Neuronal stem cell (in vitro differentiated cells): ENCODE measurements at regions not wholly inside any gene's neighbourhood (a gene's known extent, or its start where the extent isn't known, plus 50 kb on each side); places are given as distances from the start of the nearest gene placed in this dataset.

ENCODE experiments used
- DNase-seq: peaks from one replicate; pipeline ENCODE4 v3.0.0-alpha.2; 2013; ENCODE audit warnings: low spot score
- H2AFZ ChIP-seq: one replicate; pipeline ENCODE4 v1.6.1; 2013; ENCODE audit warnings: mild to moderate bottlenecking, low read length, inconsistent platforms
- H2AK5ac ChIP-seq: 2 replicates; pipeline ENCODE4 v1.6.1; 2013; ENCODE audit warnings: low read depth, mild to moderate bottlenecking, inconsistent platforms, low read length, moderate library complexity, mixed read lengths
- H2BK120ac ChIP-seq: 2 replicates; pipeline ENCODE4 v1.6.1; 2013; ENCODE audit warnings: low read depth, mild to moderate bottlenecking, inconsistent platforms, low read length, moderate library complexity, mixed read lengths
- H2BK12ac ChIP-seq: one replicate; pipeline ENCODE4 v1.6.1; 2013; ENCODE audit warnings: low read length, inconsistent platforms
- H2BK15ac ChIP-seq: 2 replicates; pipeline ENCODE4 v1.6.1; 2013; ENCODE audit warnings: mild to moderate bottlenecking, low read length, inconsistent platforms, mixed read lengths
- H2BK5ac ChIP-seq: one replicate; pipeline ENCODE4 v1.6.1; 2013; ENCODE audit warnings: inconsistent platforms, mild to moderate bottlenecking, low read length, moderate library complexity
- H3K14ac ChIP-seq: one replicate; pipeline ENCODE4 v1.6.1; 2013; ENCODE audit warnings: low read length, inconsistent platforms
- H3K18ac ChIP-seq: 2 replicates; pipeline ENCODE4 v1.6.1; 2013; ENCODE audit warnings: low read length, inconsistent platforms
- H3K23ac ChIP-seq: 2 replicates; pipeline ENCODE4 v1.6.1; 2013; ENCODE audit warnings: low read depth, mild to moderate bottlenecking, mixed read lengths, low read length, inconsistent platforms; ENCODE audit not compliant: poor library complexity
- H3K27ac ChIP-seq: replicated peaks from 3 replicates; pipeline ENCODE4 v1.5.1; 2013; ENCODE audit warnings: low read length, inconsistent platforms
- H3K27me3 ChIP-seq, 3 experiments: 2 replicates each; pipeline ENCODE4 v1.6.1; 2013; ENCODE audit warnings: low read length in 3 of 3, mild to moderate bottlenecking in 2 of 3, inconsistent platforms in 1 of 3, low read depth in 1 of 3, mixed read lengths in 1 of 3, moderate library complexity in 1 of 3; ENCODE audit not compliant: control insufficient read depth in 3 of 3, insufficient read depth in 3 of 3
- H3K36me3 ChIP-seq, 2 donors: replicated peaks in 1 of 2; 2 replicates each; pipeline ENCODE4 v1.6.1; 2013; ENCODE audit warnings: low read length in 2 of 2; ENCODE audit not compliant: control insufficient read depth in 2 of 2, insufficient read depth in 2 of 2
- H3K4ac ChIP-seq: 2 replicates; pipeline ENCODE4 v1.6.1; 2013; ENCODE audit warnings: inconsistent platforms, mild to moderate bottlenecking, low read length, moderate library complexity
- H3K4me1 ChIP-seq, 2 donors: 1 replicate in 1 of 2; 2 replicates in 1 of 2; pipeline ENCODE4 v1.6.1; 2013; ENCODE audit warnings: low read length in 2 of 2, low read depth in 1 of 2; ENCODE audit not compliant: control insufficient read depth in 2 of 2, insufficient read depth in 1 of 2
- H3K4me2 ChIP-seq: one replicate; pipeline ENCODE4 v1.6.1; 2013; ENCODE audit warnings: mild to moderate bottlenecking, low read length, inconsistent platforms; ENCODE audit not compliant: insufficient read depth, poor library complexity, severe bottlenecking
- H3K4me3 ChIP-seq, 2 donors: 2 replicates each; pipeline ENCODE4 v1.5.1; 2013; ENCODE audit warnings: low read length in 2 of 2, mild to moderate bottlenecking in 2 of 2, inconsistent platforms in 1 of 2, moderate library complexity in 1 of 2
- H3K79me1 ChIP-seq: one replicate; pipeline ENCODE4 v1.6.1; 2013; ENCODE audit warnings: low read depth, mild to moderate bottlenecking, inconsistent platforms, low read length, moderate library complexity
- H3K9ac ChIP-seq: one replicate; pipeline ENCODE4 v1.6.1; 2013; ENCODE audit warnings: mild to moderate bottlenecking, low read depth, low read length, inconsistent platforms; ENCODE audit not compliant: poor library complexity
- H3K9me3 ChIP-seq, 2 donors: replicated peaks in 1 of 2; 2 replicates each; pipeline versions ENCODE3 to v1.6.1; 2013; ENCODE audit warnings: low read length in 2 of 2, mild to moderate bottlenecking in 2 of 2, inconsistent platforms in 1 of 2, low read depth in 1 of 2, mixed read lengths in 1 of 2, moderate library complexity in 1 of 2; ENCODE audit not compliant: control insufficient read depth in 2 of 2, insufficient read depth in 1 of 2
- H4K8ac ChIP-seq: one replicate; pipeline ENCODE4 v1.6.1; 2013; ENCODE audit warnings: low read depth, mild to moderate bottlenecking, inconsistent platforms, low read length, moderate library complexity
- H4K91ac ChIP-seq: one replicate; pipeline ENCODE4 v1.6.1; 2013; ENCODE audit warnings: low read length, low read depth, mild to moderate bottlenecking, inconsistent platforms; ENCODE audit not compliant: poor library complexity
- WGBS, 2 donors: extraction: QIAGEN DNeasy Blood & Tissue Kit; methylation state at CpG; one replicate each; pipeline ENCODE4 v1.1.7; 2013; ENCODE audit warnings: missing lambda C conversion rate in 2 of 2, mixed read lengths in 1 of 2; ENCODE audit not compliant: insufficient read length in 2 of 2, insufficient replicate concordance in 1 of 2; ENCODE audit errors: extremely low coverage in 2 of 2; 5-methylcytosine and 5-hydroxymethylcytosine counted together

GRCh38 chr1:102757363-102757762 lies 351.0 kb downstream of the COL11A1 start:
- Histone ChIP-seq H3K4me3 (no peak overlapping the region), H3K27ac (no peak overlapping the region), H2AK5ac (no peak overlapping the region), H3K9ac (no peak overlapping the region), H3K4ac (no peak overlapping the region), H3K4me2 (no peak overlapping the region), H3K14ac (no peak overlapping the region), H3K18ac (no peak overlapping the region), H3K36me3 (no peaks in the 10 kb centered on the region), H2BK120ac (no peak overlapping the region), H3K23ac (no peak overlapping the region), H2AFZ (no peak overlapping the region), H2BK5ac (no peak overlapping the region), H3K4me1 (no peaks in the 10 kb centered on the region), H2BK12ac (no peak overlapping the region), H4K8ac (no peak overlapping the region), H3K9me3 (no peaks in the 10 kb centered on the region), H3K27me3 (no peaks in the 10 kb centered on the region), H4K91ac (no peak overlapping the region), H3K79me1 (no peaks in the 10 kb centered on the region), H2BK15ac (no peak overlapping the region)
- DNase-seq, result no peak
- no CpG with 5 or more reads among the region's 2 CpGs for WGBS, 2 donors

GRCh38 chr1:102751111-102751510 lies 357.2 kb downstream of the COL11A1 start:
- Histone ChIP-seq H3K23ac (no peak overlapping the region), H3K9me3 (no peaks in the 10 kb centered on the region), H4K8ac (no peak overlapping the region), H2BK15ac (no peak overlapping the region), H2BK12ac (no peak overlapping the region), H3K18ac (no peak overlapping the region), H3K27me3 (no peaks in the 10 kb centered on the region), H3K4me3 (no peak overlapping the region), H3K9ac (no peak overlapping the region), H3K4me1 (no peaks in the 10 kb centered on the region), H2BK120ac (no peak overlapping the region), H2BK5ac (no peak overlapping the region), H3K14ac (no peak overlapping the region), H3K27ac (no peak overlapping the region), H4K91ac (no peak overlapping the region), H3K36me3 (no peaks in the 10 kb centered on the region), H3K4ac (no peak overlapping the region), H2AFZ (no peak overlapping the region), H3K4me2 (no peak overlapping the region), H2AK5ac (no peak overlapping the region), H3K79me1 (no peaks in the 10 kb centered on the region)
- WGBS, 2 donors, result no CpG with 5 or more reads among the region's 2 CpGs
- DNase-seq, result no peak

- Histone ChIP-seq H4K8ac (no peak overlapping the region), H3K4me2 (no peak overlapping the region), H2AFZ (no peak overlapping the region), H2BK5ac (no peak overlapping the region), H3K27ac (no peak overlapping the region), H3K4ac (no peak overlapping the region), H3K18ac (no peak overlapping the region), H3K14ac (no peak overlapping the region), H2BK120ac (no peak overlapping the region), H3K27me3 (no peaks in the 10 kb centered on the region), H3K4me3 (no peak overlapping the region), H2BK15ac (no peak overlapping the region), H2AK5ac (no peak overlapping the region), H3K4me1 (peaks cover 0 to 2% of the 10 kb centered on the region in 2 donors), H3K36me3 (no peaks in the 10 kb centered on the region), H4K91ac (no peak overlapping the region), H3K79me1 (no peaks in the 10 kb centered on the region), H3K9me3 (no peaks in the 10 kb centered on the region), H2BK12ac (no peak overlapping the region), H3K23ac (no peak overlapping the region), H3K9ac (no peak overlapping the region)
- no CpG with 5 or more reads among the region's 2 CpGs for WGBS, 2 donors
- DNase-seq, result no peak
These were observed 365.9 kb downstream of the COL11A1 start for GRCh38 chr1:102742426-102742825.

- Histone ChIP-seq H2BK12ac (no peak overlapping the region), H3K23ac (no peak overlapping the region), H3K14ac (no peak overlapping the region), H4K91ac (no peak overlapping the region), H2BK15ac (no peak overlapping the region), H3K36me3 (no peaks in the 10 kb centered on the region), H3K9me3 (no peaks in the 10 kb centered on the region), H3K9ac (no peak overlapping the region), H3K4me1 (peaks cover 0 to 2% of the 10 kb centered on the region in 2 donors), H3K4ac (no peak overlapping the region), H3K4me2 (no peak overlapping the region), H3K27me3 (no peaks in the 10 kb centered on the region), H2AK5ac (no peak overlapping the region), H2BK120ac (no peak overlapping the region), H4K8ac (no peak overlapping the region), H3K79me1 (no peaks in the 10 kb centered on the region), H2AFZ (no peak overlapping the region), H3K27ac (no peak overlapping the region), H3K18ac (no peak overlapping the region), H3K4me3 (no peak overlapping the region), H2BK5ac (no peak overlapping the region)
- WGBS, 2 donors, result no CpG with 5 or more reads among the region's 3 CpGs
- DNase-seq, result no peak
These were observed 374.7 kb downstream of the COL11A1 start for GRCh38 chr1:102733491-102734236.
